Rectal smooth muscle tissue (tissue), 1 donor: ENCODE measurements at regions not wholly inside any gene's neighbourhood (a gene's known extent, or its start where the extent isn't known, plus 50 kb on each side); places are given as distances from the start of the nearest gene placed in this dataset.
"Not testable (repeated sequence)": the region's sequence is repeated elsewhere in the genome, so short reads cannot be mapped to it uniquely, and the experiment has no call there.

ENCODE experiments used
- H3K27ac ChIP-seq: one replicate; pipeline ENCODE4 v1.7.0; 2013; ENCODE audit warnings: low read depth, low read length, inconsistent platforms
- H3K27me3 ChIP-seq: one replicate; pipeline ENCODE4 v1.7.0; 2013; ENCODE audit warnings: low read length; ENCODE audit not compliant: control insufficient read depth, insufficient read depth
- H3K36me3 ChIP-seq: one replicate; pipeline ENCODE4 v1.7.0; 2013; ENCODE audit warnings: low read length; ENCODE audit not compliant: control insufficient read depth, insufficient read depth
- H3K4me1 ChIP-seq: one replicate; pipeline ENCODE4 v1.7.0; 2013; ENCODE audit warnings: low read length; ENCODE audit not compliant: control insufficient read depth, insufficient read depth
- H3K4me3 ChIP-seq: one replicate; pipeline ENCODE4 v1.7.0; 2013; ENCODE audit warnings: low read length
- H3K9ac ChIP-seq: one replicate; pipeline ENCODE4 v1.7.0; 2013; ENCODE audit warnings: low read length

DNA sequence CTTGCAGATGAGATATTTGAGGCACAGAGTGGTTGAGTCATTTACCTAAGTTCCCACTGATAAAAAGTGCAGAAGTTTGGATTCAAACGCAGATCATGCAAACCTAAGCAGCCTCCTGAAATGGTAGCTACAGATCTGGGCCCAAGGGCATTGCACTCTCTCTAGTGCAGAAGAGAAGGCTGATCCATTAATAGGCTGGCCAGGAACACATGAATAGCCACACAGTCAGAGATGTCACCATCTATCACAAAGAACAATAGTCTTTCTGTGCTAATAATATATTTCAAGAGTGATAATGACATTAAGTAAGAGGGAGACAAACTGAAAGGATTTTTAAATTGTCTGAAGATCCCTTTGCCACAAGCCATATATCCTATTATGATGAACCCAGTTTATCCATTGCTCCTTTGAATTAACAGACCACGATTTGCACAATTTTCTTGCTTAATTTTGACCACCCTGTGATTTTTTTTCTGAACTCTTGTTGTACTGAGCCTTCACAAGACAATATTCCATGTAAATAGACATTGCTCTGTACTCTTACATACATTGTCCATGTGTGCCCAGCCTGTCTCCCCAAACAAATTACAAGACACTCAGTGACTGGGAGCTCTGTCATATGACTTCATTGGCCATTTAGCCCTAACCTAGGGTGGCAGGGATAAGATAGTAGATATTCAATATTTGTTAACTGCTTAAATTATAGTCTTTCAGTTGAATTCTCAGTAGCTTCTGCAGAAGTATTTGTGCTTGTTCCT lies 112.4 kb upstream of the RBPJ start:
- no peak overlapping the region for H3K27ac ChIP-seq
- H3K4me1 ChIP-seq = peaks cover 5% of the 10 kb centered on the region
- no peak overlapping the region for H3K4me3 ChIP-seq
- no peaks in the 10 kb centered on the region for H3K27me3 ChIP-seq
- H3K9ac ChIP-seq = no peak overlapping the region
- no peaks in the 10 kb centered on the region for H3K36me3 ChIP-seq

GRCh38 chr4:26209378-26209777 lies 111.4 kb upstream of the RBPJ start:
- not testable (repeated sequence) for H3K27me3 ChIP-seq, H3K27ac ChIP-seq

GRCh38 chr4:26212528-26212927 lies 108.3 kb upstream of the RBPJ start:
- H3K9ac ChIP-seq = no peak overlapping the region
- no peaks in the 10 kb centered on the region for H3K4me1 ChIP-seq
- no peak overlapping the region for H3K4me3 ChIP-seq
- H3K27ac ChIP-seq = no peak overlapping the region
- H3K36me3 ChIP-seq = no peaks in the 10 kb centered on the region
- no peaks in the 10 kb centered on the region for H3K27me3 ChIP-seq

More at GRCh38 chr4:26209378-26209777, 111.4 kb upstream of the RBPJ start:
- H3K4me3 ChIP-seq, H3K4me1 ChIP-seq, H3K36me3 ChIP-seq, H3K9ac ChIP-seq: not testable (repeated sequence)

DNA sequence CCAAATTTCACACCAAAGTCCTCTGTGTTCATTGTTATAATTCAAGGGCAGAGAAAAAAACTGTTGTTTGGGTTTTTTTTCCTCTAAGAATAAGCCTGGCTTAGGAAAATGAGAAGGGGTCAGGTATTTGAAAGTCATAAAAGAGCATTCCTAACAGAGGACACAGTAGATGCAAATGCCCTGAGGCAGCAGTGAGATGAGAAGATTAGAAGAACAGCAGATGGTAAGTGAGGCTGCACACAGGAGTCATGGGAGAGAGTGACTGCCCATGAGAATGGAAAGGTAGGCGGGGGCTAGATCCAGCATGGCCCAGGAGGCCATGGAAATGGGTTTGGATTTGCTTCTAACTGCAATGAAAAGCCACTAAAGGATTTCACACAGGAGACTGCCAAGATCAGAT lies 107.5 kb upstream of the RBPJ start:
- H3K4me1 ChIP-seq = peaks cover 1% of the 10 kb centered on the region
- H3K4me3 ChIP-seq = no peak overlapping the region
- no peak overlapping the region for H3K27ac ChIP-seq
- no peak overlapping the region for H3K9ac ChIP-seq
- H3K27me3 ChIP-seq = no peaks in the 10 kb centered on the region
- no peaks in the 10 kb centered on the region for H3K36me3 ChIP-seq

DNA sequence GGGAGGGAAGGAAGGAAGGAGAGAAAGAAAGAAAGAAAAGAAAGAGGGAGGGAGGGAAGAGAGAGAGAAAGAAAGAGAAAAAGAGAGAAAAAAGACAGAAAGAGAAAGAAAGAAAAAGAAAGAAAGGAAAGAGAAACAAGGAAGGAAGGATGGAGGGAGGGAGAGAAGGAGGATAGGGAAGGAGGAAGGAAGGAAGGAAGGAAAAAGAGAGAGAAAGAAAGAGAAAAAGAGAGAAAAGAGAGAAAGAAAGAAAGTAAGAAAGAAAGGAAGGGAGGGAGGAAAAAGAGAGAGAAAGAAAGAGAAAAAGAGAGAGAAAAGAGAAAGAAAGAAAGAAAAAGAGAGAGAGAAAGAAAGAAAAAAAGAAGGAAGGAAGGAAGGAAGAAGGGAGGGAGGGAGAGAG lies 105.8 kb upstream of the RBPJ start:
- no peak overlapping the region for H3K4me3 ChIP-seq
- peaks cover 5% of the 10 kb centered on the region for H3K4me1 ChIP-seq
- H3K27ac ChIP-seq = no peak overlapping the region
- H3K27me3 ChIP-seq = no peaks in the 10 kb centered on the region
- H3K9ac ChIP-seq = no peak overlapping the region
- no peaks in the 10 kb centered on the region for H3K36me3 ChIP-seq

DNA sequence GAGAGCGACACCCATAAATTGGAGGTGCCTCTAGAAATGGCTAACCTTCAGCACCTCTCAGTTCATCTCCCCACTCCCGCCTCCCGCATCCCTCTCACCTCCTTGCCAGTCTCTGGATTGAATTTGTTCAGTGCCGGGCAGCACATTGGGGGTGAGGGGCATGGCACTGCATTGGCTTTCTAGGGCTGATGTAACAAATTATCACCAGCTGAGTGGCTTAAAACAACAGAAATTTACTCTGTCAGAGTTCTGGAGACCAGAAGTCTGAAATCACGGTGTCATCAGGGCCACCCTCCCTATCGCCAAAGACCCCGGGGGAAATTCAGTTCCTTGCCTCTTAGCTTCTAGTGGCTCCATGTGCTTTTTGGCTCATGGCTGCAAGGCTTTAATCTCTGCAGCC lies 105.1 kb upstream of the RBPJ start:
- no peaks in the 10 kb centered on the region for H3K27me3 ChIP-seq
- H3K4me1 ChIP-seq = peaks cover 5% of the 10 kb centered on the region
- H3K36me3 ChIP-seq = no peaks in the 10 kb centered on the region
- no peak overlapping the region for H3K9ac ChIP-seq
- H3K27ac ChIP-seq = no peak overlapping the region
- no peak overlapping the region for H3K4me3 ChIP-seq

DNA sequence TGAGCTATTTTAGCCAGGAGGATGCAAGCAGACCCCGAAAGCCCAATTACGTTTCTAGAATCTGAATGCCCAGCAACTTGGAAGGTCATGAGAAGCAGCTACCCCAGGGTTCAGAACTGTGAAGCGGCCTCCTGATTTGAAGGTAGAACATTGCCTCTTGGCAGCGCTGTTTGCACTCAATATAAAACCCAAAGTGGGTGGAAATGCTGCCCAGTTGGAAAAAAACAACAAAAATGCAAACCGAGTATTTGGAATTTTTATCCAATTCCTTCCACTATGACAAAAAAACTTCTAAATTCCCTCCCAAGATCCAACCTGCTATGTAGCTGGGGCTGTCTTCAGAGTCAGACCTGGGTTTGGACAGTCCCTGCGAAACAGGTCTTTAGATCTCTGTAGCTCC lies 103.3 kb upstream of the RBPJ start:
- H3K36me3 ChIP-seq = no peaks in the 10 kb centered on the region
- no peak overlapping the region for H3K9ac ChIP-seq
- H3K27me3 ChIP-seq = no peaks in the 10 kb centered on the region
- H3K27ac ChIP-seq = peak overlapping the region; percentile 87
- peaks cover 5% of the 10 kb centered on the region for H3K4me1 ChIP-seq
- no peak overlapping the region for H3K4me3 ChIP-seq

GRCh38 chr4:26217961-26218676 lies 102.7 kb upstream of the RBPJ start:
- Histone ChIP-seq H3K9ac (peak overlapping the region; percentile 6), H3K36me3 (no peaks in the 10 kb centered on the region), H3K27me3 (no peaks in the 10 kb centered on the region), H3K4me3 (no peak overlapping the region), H3K27ac (peak overlapping the region; percentile 87), H3K4me1 (peaks cover 5% of the 10 kb centered on the region)

DNA sequence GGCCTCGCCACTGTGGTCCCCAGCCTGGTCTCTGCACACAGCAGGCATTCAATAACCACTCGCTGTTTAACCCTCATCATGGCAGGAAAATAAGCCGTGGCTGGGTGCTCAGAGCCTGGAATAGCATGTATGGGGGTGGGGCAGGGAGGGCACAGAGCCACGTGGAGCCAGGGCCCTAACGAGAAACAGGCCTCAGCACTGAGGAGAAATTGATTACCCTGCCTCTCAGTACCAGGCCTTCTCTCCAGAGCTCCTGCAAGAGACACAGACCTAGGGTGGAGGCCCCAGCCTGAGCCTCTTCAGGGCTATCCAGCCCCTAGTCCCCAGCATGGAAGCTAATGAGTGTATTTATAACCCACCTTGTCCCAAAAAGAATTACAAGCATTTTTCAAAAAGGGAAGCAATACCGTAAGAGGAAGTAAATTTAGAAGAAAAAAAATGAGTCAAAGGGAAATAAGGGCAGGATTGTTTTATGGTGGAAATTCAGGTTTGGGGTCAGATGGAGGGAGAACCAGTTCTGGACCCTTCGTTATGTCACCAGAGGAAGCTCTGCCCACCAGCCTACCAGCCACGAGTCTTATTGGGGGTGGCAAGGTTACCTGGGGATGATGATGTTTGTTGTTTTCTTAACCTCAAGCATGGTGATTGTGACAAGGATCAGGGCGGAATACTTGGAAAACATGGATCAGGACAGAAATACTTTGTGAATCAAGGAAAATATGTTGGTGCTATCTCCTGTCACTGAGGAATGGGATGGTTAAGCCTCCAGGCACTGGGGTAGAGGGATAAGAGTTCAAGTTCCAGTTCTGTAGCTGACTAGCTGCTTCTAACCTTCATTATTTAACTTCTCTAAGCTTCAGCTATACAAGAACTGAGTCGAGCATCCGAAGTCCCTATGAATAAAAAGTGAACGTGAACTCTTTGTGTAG lies 101.9 kb upstream of the RBPJ start:
- H3K36me3 ChIP-seq = no peaks in the 10 kb centered on the region
- H3K27me3 ChIP-seq = no peaks in the 10 kb centered on the region
- peaks cover 5% of the 10 kb centered on the region for H3K4me1 ChIP-seq
- H3K4me3 ChIP-seq = no peak overlapping the region
- peak overlapping the region; percentile 87 for H3K27ac ChIP-seq
- H3K9ac ChIP-seq = peak overlapping the region; percentile 6

DNA sequence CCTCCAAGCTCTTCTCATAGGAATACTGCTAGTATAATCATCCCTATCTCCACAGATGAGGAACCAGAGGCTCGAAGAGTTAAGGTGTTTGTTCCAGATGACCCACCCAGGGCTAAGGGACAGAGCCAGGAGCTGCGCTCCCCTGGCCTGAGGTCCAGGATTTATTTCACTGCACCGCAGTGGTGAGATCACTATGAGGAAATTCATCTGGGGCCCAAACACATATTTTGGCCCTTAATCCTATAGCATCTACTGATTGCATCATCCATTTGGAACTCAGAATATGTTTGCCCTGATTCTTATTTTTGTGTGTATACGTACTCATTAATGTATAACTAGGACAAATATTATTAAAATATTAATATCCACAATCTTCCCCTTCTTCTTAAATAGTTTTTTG lies 100.1 kb upstream of the RBPJ start:
- Histone ChIP-seq H3K27ac (no peak overlapping the region), H3K27me3 (no peaks in the 10 kb centered on the region)

GRCh38 chr4:26223155-26223554 lies 97.7 kb upstream of the RBPJ start:
- Histone ChIP-seq H3K27me3 (no peaks in the 10 kb centered on the region), H3K9ac (no peak overlapping the region), H3K36me3 (no peaks in the 10 kb centered on the region), H3K4me1 (peaks cover 5% of the 10 kb centered on the region), H3K4me3 (no peak overlapping the region), H3K27ac (no peak overlapping the region)

More for the DNA sequence above, 100.1 kb upstream of the RBPJ start:
- Histone ChIP-seq H3K4me3 (no peak overlapping the region), H3K4me1 (peaks cover 5% of the 10 kb centered on the region), H3K36me3 (no peaks in the 10 kb centered on the region), H3K9ac (no peak overlapping the region)

DNA sequence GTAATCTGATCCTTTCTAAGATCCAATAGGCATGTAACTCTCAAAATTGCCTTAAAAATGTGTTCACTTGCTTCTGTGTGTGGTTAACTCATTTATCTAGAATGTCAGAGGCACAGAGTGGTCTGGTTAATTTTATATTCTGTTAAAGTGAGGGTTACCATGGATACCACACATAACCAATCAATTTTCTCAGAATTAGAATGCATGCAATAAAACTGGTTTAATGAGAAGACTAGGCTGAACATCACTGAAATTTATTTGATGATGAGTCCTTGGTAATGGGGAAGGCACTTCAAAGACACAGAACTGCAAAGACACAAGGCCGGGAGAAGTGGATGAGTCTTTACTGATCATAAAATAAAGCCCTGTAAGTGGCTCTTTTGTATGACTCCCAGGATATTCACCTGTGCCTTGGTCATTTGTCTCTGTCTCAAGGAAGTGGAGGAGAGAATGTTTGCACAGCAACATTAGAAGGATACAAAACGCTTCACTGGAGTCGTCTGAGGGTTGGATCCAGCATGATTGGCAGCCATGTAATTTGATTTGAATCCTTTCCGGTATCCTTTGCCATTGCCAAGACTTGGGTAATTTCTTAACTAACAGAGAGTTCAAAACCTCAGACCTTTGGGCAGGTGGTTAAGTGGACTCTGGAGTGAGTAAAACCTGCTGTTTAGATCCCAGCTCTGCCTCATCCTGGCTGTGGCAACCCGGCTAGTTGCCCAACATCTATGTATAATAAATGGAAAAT lies 94.0 kb upstream of the RBPJ start:
- no peaks in the 10 kb centered on the region for H3K36me3 ChIP-seq
- H3K4me1 ChIP-seq = no peaks in the 10 kb centered on the region
- H3K4me3 ChIP-seq = no peak overlapping the region
- no peak overlapping the region for H3K27ac ChIP-seq
- H3K9ac ChIP-seq = no peak overlapping the region
- H3K27me3 ChIP-seq = no peaks in the 10 kb centered on the region
